Motor neuron (in vitro differentiated cells): ENCODE measurements at regions not wholly inside any gene's neighbourhood (a gene's known extent, or its start where the extent isn't known, plus 50 kb on each side); places are given as distances from the start of the nearest gene placed in this dataset.

Source experiments
- ATAC-seq, 8 experiments: fragments of 200-7000 bp; cut with Tn5 transposase; replicated peaks in 6 of 8; 2 replicates each; pipeline ENCODE4 v1.8.0; 2021; ENCODE audit warnings: mild to moderate bottlenecking in 8 of 8, moderate library complexity in 8 of 8
- H3K27ac ChIP-seq, 2 donors: fragments of 250-450 bp; sonication (Bioruptor Pico); 2 replicates each; pipeline ENCODE4 v1.9.0; 2021; ENCODE audit warnings: antibody characterized with exemption in 2 of 2, mild to moderate bottlenecking in 2 of 2, moderate library complexity in 1 of 2
- H3K4me1 ChIP-seq, 2 donors: fragments of 250-450 bp; sonication (Bioruptor Pico); replicated peaks in 1 of 2; 2 replicates each; pipeline ENCODE4 v1.6.1; 2021; ENCODE audit warnings: antibody characterized with exemption in 2 of 2, mild to moderate bottlenecking in 2 of 2, moderate library complexity in 1 of 2
- H3K4me3 ChIP-seq, 5 donors: fragments of 250-450 bp; sonication (Bioruptor Pico); 2 replicates each; pipeline ENCODE4 v1.9.0; 2021; ENCODE audit warnings: antibody characterized with exemption in 5 of 5, mild to moderate bottlenecking in 5 of 5, moderate library complexity in 4 of 5
- WGBS, 10 experiments: fragments of 450-650 bp; shearing (Covaris generic); methylation state at CpG; one replicate each; pipeline ENCODE4 v1.0.0; 2022; 5-methylcytosine and 5-hydroxymethylcytosine counted together
- in situ Hi-C, 9 experiments: fragments of 400-800 bp; cut with MboI; loops; one replicate each; pipeline ENCODE4 v1.15.0; 2021; ENCODE audit warnings: low sequenced_read_pairs in 9 of 9, low pct_unique_long_range_greater_than_20kb in 2 of 9; ENCODE audit not compliant: unreplicated experiment in 9 of 9

DNA sequence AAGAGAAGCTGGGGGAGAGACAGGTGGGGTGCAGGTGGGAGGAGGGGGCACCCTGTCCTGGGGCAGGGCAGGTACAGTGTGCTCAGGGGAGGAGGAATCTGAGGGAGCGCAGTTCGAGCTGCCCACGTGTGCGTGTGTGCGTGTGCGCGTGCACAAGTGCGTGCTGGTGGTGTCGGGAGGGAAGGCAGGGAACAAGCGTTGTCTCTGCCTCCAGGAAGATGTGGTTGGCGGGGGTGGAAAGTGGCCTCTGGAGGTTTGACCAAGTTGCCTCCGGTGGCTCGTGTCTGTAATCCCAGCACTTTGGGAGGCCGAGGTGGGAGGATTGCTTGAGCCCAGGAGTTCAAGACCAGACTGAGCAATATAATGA is 49.9 kb upstream of the THY1 start:
- no peaks in the 10 kb centered on the region for H3K4me1 ChIP-seq
- no peak for ATAC-seq
- no peak overlapping the region for H3K27ac ChIP-seq
- WGBS, 10 experiments = 95 to 100% methylated on average over 1 to 4 of the region's 14 CpGs; no CpG with 5 or more reads in 8 of the 10 experiments
- in situ Hi-C loops = loop anchor here in 2 of 9 experiments (10.0 kb wide), 2 partner anchors 108 to 118 kb away; no protein-coding TSS in a partner anchor
- H3K4me3 ChIP-seq = no peak overlapping the region
